ENCODE measurements at regions not wholly inside any gene's neighbourhood (a gene's known extent, or its start where the extent isn't known, plus 50 kb on each side); places are given as distances from the start of the nearest gene placed in this dataset.

GRCh38 chr7:25675789-25676474 lies 447.6 kb upstream of the NPVF start:
- H3K9me3 ChIP-seq: no peaks in the 10 kb centered on the region
- no peak overlapping the region for H3K27ac ChIP-seq
- no peak for DNase-seq
- H3K4me3 ChIP-seq: no peak overlapping the region
- 90 to 96% (median 96%) methylated on average over 4 of the region's 4 CpGs for WGBS, 3 donors
- H3K27me3 ChIP-seq: no peaks in the 10 kb centered on the region
- no peaks in the 10 kb centered on the region for H3K36me3 ChIP-seq
- peaks cover 5% of the 10 kb centered on the region for H3K4me1 ChIP-seq (ENCODE audit: insufficient read depth)
- intact Hi-C loops (cut with DNase I): no loop called here
- no peak for TF ChIP-seq CTCF (IDR thresholded peaks at IDR 0.05)
- no peak for TF ChIP-seq POLR2A (IDR thresholded peaks at IDR 0.05)
- no peak for TF ChIP-seq EP300 (IDR thresholded peaks at IDR 0.05)

DNA sequence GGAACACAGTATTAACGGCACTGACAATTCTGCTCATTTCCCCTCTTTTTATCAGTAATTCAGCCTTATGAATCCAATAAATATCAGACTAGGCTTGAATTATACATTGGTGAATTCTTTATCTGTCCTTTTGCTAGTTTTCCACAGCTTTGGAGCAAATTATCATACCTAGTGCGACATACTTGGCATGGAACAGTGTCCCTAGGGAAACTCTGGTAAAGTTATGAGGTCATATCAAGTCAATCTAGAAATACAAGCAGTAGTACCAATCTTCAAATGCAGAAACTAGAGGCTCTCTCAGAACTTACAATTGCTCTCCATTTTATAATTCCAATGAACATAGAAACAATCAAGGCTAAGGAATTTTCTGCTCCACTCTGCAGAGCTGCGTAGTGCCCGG lies 449.3 kb upstream of the NPVF start:
- no peaks in the 10 kb centered on the region for H3K36me3 ChIP-seq
- WGBS, 3 donors: 89 to 94% (median 92%) methylated on average over 4 of the region's 4 CpGs
- intact Hi-C loops (cut with DNase I): no loop called here
- peaks cover 1% of the 10 kb centered on the region for H3K4me1 ChIP-seq (ENCODE audit: insufficient read depth)
- TF ChIP-seq CTCF (IDR thresholded peaks at IDR 0.05): no peak
- TF ChIP-seq EP300 (IDR thresholded peaks at IDR 0.05): no peak
- no peak for TF ChIP-seq POLR2A (IDR thresholded peaks at IDR 0.05)
- no peaks in the 10 kb centered on the region for H3K27me3 ChIP-seq
- no peak for DNase-seq
- H3K27ac ChIP-seq: no peak overlapping the region
- no peak overlapping the region for H3K4me3 ChIP-seq
- H3K9me3 ChIP-seq: no peaks in the 10 kb centered on the region

DNA sequence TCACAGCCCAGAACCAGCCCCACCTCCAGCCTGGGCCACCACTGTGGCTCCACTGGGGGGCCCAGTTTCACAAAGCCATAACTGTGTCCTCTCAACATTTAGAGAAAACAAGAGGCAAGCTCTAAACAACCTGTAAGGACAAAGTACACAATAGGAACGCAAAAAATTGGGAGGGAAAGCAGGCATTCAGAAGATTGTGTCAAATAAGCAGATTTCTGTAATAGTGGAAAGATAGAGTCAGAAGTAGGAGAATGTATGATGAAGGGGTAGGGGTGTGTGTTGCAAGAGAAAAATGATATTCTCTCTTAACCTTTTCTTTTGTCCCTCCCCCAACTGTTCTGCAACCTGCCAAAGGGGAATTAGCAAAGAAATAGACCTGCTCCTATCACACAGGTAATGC lies 449.9 kb upstream of the NPVF start:
- Histone ChIP-seq H3K9me3 (no peaks in the 10 kb centered on the region), H3K36me3 (no peaks in the 10 kb centered on the region), H3K4me3 (no peak overlapping the region), H3K27ac (no peak overlapping the region), H3K27me3 (no peaks in the 10 kb centered on the region), H3K4me1 (ENCODE audit: insufficient read depth) (no peaks in the 10 kb centered on the region)
- 89 to 100% (median 93%) methylated on average over 1 of the region's 1 CpG for WGBS, 3 donors
- DNase-seq: no peak
- TF ChIP-seq EP300 (IDR thresholded peaks at IDR 0.05): no peak
- no peak for TF ChIP-seq POLR2A (IDR thresholded peaks at IDR 0.05)
- no peak for TF ChIP-seq CTCF (IDR thresholded peaks at IDR 0.05)
- intact Hi-C loops (cut with DNase I): no loop called here

GRCh38 chr7:25680636-25681035 lies 452.4 kb upstream of the NPVF start:
- H3K36me3 ChIP-seq: no peaks in the 10 kb centered on the region
- no peak for TF ChIP-seq CTCF (IDR thresholded peaks at IDR 0.05)
- no peak for TF ChIP-seq POLR2A (IDR thresholded peaks at IDR 0.05)
- TF ChIP-seq EP300 (IDR thresholded peaks at IDR 0.05): no peak
- H3K27ac ChIP-seq: no peak overlapping the region
- H3K4me1 ChIP-seq (ENCODE audit: insufficient read depth): no peaks in the 10 kb centered on the region
- H3K4me3 ChIP-seq: no peak overlapping the region
- H3K27me3 ChIP-seq: no peaks in the 10 kb centered on the region
- DNase-seq: no peak
- no peaks in the 10 kb centered on the region for H3K9me3 ChIP-seq
- intact Hi-C loops (cut with DNase I): no loop called here
